GM13977 (cell line): ENCODE measurements at regions not wholly inside any gene's neighbourhood (a gene's known extent, or its start where the extent isn't known, plus 50 kb on each side); places are given as distances from the start of the nearest gene placed in this dataset.
"Not testable (repeated sequence)": the region's sequence is repeated elsewhere in the genome, so short reads cannot be mapped to it uniquely, and the experiment has no call there.

Source experiments
- DNase-seq: peaks from one replicate; pipeline ENCODE4 v3.0.0; 2012; ENCODE audit warnings: low spot score
- in situ Hi-C: fragments of 300-500 bp; cut with MboI; formaldehyde crosslinking; loops from one replicate; pipeline ENCODE4 v1.12.0; 2022; ENCODE audit warnings: low sequenced_read_pairs, low pct_unique_long_range_greater_than_20kb, mixed read lengths, inconsistent platforms; ENCODE audit not compliant: unreplicated experiment
- TF ChIP-seq, protein P1 (sequence below): IDR thresholded peaks from 2 replicates; pipeline ENCODE4 v1.5.1; 2012; ENCODE audit warnings: mild to moderate bottlenecking, control low read depth; ENCODE audit not compliant: insufficient read depth; ENCODE audit errors: extremely low read depth, missing control alignments

GRCh38 chr7:96562966-96563365 is 146.7 kb downstream of the SEM1 start:
- TF ChIP-seq, protein P1, sequence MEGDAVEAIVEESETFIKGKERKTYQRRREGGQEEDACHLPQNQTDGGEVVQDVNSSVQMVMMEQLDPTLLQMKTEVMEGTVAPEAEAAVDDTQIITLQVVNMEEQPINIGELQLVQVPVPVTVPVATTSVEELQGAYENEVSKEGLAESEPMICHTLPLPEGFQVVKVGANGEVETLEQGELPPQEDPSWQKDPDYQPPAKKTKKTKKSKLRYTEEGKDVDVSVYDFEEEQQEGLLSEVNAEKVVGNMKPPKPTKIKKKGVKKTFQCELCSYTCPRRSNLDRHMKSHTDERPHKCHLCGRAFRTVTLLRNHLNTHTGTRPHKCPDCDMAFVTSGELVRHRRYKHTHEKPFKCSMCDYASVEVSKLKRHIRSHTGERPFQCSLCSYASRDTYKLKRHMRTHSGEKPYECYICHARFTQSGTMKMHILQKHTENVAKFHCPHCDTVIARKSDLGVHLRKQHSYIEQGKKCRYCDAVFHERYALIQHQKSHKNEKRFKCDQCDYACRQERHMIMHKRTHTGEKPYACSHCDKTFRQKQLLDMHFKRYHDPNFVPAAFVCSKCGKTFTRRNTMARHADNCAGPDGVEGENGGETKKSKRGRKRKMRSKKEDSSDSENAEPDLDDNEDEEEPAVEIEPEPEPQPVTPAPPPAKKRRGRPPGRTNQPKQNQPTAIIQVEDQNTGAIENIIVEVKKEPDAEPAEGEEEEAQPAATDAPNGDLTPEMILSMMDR: no peak
- no peak for DNase-seq
- in situ Hi-C loops: no loop called here

GRCh38 chr7:96562458-96562857 is 147.2 kb downstream of the SEM1 start:
- no peak for DNase-seq
- TF ChIP-seq, protein P1: no peak
- in situ Hi-C loops: no loop called here

DNA sequence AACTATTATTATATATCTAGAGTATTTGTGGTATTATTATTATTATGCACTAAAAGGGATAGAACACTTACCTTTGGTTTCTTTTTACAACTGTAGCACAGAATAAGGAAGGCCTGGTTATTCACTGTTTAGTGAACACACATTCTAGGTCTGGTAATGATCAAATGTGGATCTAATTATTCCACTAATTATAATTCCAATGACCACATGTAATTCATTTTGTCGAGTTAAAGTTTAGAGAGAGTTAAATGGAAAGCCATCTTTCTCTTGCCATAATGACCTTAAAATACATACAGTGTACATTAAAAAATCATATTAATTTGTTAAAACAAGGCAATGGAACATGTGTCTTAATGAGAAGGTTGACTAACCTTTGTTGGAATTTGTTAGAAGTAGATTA is 147.8 kb downstream of the SEM1 start:
- in situ Hi-C loops: no loop called here
- TF ChIP-seq, protein P1: no peak

DNA sequence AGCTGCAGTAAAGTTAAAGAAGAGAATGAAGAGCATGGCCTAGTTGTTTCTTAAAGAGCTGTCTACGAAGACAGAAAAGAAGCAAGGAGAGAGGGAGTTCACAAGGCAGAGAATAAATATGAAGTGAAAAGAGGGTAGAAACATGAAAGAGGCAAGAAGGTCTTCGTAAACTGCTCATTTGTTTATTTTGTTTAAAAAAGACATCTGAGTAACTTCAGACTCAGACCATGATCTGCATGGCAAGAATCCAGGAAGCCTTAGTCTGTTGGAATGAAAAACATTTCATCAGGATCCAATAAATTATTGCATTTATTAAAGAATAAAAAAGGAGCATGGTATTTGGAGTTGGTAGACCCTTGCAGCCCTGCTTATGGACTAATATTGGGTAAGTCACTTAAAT is 151.1 kb downstream of the SEM1 start:
- TF ChIP-seq, protein P1: no peak
- no peak for DNase-seq
- in situ Hi-C loops: no loop called here

More for the DNA sequence above, 147.8 kb downstream of the SEM1 start:
- DNase-seq: no peak

DNA sequence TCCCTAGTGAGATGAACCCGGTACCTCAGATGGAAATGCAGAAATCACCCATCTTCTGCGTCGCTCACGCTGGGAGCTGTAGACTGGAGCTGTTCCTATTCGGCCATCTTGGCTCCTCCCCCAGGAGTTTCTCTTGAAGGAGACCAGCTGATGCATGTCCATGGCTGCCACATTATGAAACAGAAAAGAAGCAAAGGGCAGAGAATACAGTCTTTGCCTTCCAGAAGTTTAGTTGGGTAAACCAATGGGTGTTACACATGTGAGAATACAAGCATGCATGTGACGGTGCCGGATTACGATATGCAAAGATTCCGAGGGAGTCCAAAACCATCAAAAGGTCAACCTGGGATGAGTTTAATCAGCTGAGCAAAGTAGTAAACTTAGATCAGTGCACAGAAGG is 151.6 kb downstream of the SEM1 start:
- in situ Hi-C loops: no loop called here
- TF ChIP-seq, protein P1: no peak

DNA sequence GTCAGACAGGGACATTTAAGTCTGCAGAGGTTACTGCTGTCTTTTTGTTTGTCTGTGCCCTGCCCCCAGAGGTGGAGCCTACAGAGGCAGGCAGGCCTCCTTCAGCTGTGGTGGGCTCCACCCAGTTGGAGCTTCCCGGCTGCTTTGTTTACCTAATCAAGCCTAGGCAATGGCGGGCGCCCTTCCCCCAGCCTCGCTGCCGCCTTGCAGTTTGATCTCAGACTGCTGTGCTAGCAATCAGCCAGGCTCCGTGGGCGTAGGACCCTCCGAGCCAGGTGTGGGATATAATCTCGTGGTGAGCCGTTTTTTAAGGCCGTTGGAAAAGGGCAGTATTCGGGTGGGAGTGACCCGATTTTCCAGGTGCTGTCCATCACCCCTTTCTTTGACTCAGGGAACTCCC is 152.0 kb downstream of the SEM1 start:
- in situ Hi-C loops, DNase-seq: not testable (repeated sequence)

More for the DNA sequence above, 151.6 kb downstream of the SEM1 start:
- DNase-seq: no peak

GRCh38 chr7:96548664-96549063 is 161.0 kb downstream of the SEM1 start:
- TF ChIP-seq, protein P1: no peak
- DNase-seq: no peak
- in situ Hi-C loops: no loop called here
